ENCODE measurements at regions not wholly inside any gene's neighbourhood (a gene's known extent, or its start where the extent isn't known, plus 50 kb on each side); places are given as distances from the start of the nearest gene placed in this dataset.

- TF ChIP-seq CTCF (IDR thresholded peaks at IDR 0.05; ENCODE audit: insufficient read depth, low read depth, low read length) = no peak
- no peak for TF ChIP-seq EZH2 (IDR thresholded peaks at IDR 0.05; ENCODE audit: insufficient read depth, low read length)
These were observed 1365.4 kb upstream of the RAG2 start for GRCh38 chr11:37963440-37963839.
